OCI-LY3 (cell line): ENCODE measurements at regions not wholly inside any gene's neighbourhood (a gene's known extent, or its start where the extent isn't known, plus 50 kb on each side); places are given as distances from the start of the nearest gene placed in this dataset.

Experiments
- H2AFZ ChIP-seq: fragments of 200-600, 300-600 bp; shearing (Covaris generic); 2 replicates; pipeline ENCODE4 v1.6.0; 2014; ENCODE audit warnings: antibody characterized with exemption, low read depth, low read length
- H3K27ac ChIP-seq: fragments of 200-600, 300-600 bp; sonication (generic); 2 replicates; pipeline ENCODE4 v1.5.1; 2014; ENCODE audit warnings: mild to moderate bottlenecking, low read length, moderate library complexity, mixed read lengths
- H3K27me3 ChIP-seq: fragments of 200-600, 300-600 bp; sonication (generic); 2 replicates; pipeline ENCODE4 v1.6.1; 2014; ENCODE audit warnings: low read depth, low read length, mixed read lengths
- H3K36me3 ChIP-seq: fragments of 200-600, 300-600 bp; sonication (generic); replicated peaks from 2 replicates; pipeline ENCODE3; 2014; ENCODE audit warnings: low read depth, low read length, mixed read lengths
- H3K4me1 ChIP-seq: fragments of 300-600, 200-600 bp; sonication (generic); 2 replicates; pipeline ENCODE4 v1.6.1; 2014; ENCODE audit warnings: low read length, mixed read lengths
- H3K4me2 ChIP-seq: fragments of 200-600, 300-600 bp; sonication (generic); 2 replicates; pipeline ENCODE4 v1.6.1; 2014; ENCODE audit warnings: low read length, mixed read lengths
- H3K4me3 ChIP-seq: fragments of 300-600, 200-600 bp; sonication (generic); 2 replicates; pipeline ENCODE4 v1.5.1; 2014; ENCODE audit warnings: antibody characterized with exemption, mild to moderate bottlenecking, low read length, moderate library complexity
- H3K79me2 ChIP-seq: fragments of 300-600, 200-600 bp; shearing (Covaris generic); 2 replicates; pipeline ENCODE4 v1.6.1; 2014; ENCODE audit warnings: mild to moderate bottlenecking, low read length, mixed read lengths
- H3K9ac ChIP-seq: fragments of 300-600, 200-600 bp; shearing (Covaris generic); 2 replicates; pipeline ENCODE4 v1.6.0; 2014; ENCODE audit warnings: mild to moderate bottlenecking, low read length, moderate library complexity
- H3K9me3 ChIP-seq: fragments of 200-600, 300-600 bp; shearing (Covaris generic); 2 replicates; pipeline ENCODE4 v1.6.1; 2014; ENCODE audit warnings: low read length, mixed read lengths; ENCODE audit not compliant: insufficient read depth
- H4K20me1 ChIP-seq: fragments of 200-600, 300-600 bp; sonication (generic); 2 replicates; pipeline ENCODE4 v1.6.1; 2016; ENCODE audit warnings: low read length, mixed read lengths; ENCODE audit not compliant: insufficient read depth
- CTCF ChIP-seq: fragments of 200-600, 300-600 bp; sonication (generic); IDR thresholded peaks from 2 replicates; pipeline ENCODE4 v1.5.1; 2014; ENCODE audit warnings: antibody characterized with exemption, low read length, low read depth
- EZH2phosphoT487 ChIP-seq: fragments of 200-600 bp; shearing (Covaris generic); IDR thresholded peaks from 2 replicates; pipeline ENCODE4 v1.6.1; 2018; ENCODE audit warnings: antibody characterized with exemption, mixed run types, low read depth

DNA sequence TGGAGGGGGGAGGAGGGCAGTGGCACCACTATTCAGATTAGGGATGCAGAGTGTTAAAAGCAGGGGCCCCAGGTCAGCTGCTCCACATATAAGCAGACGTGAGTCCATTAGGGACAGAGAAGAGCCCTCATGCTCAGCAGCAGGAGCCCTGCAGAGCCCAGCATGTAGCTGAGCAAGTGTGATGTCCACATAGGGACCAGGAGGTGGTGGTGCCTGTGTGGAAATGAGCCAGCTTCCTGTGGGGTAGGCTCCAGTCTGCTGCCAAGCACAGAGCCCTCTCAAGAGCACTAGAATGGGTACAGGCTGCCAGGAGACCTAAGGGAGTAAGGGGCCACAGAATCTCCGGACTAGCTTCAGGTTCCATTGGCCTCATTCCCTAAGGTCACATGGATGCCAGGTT, 57.9 kb upstream of the MLN start:
- Histone ChIP-seq H3K4me1 (peaks cover 4% of the 10 kb centered on the region; the same call in 1 of the 2 replicates), H3K27ac (no peak overlapping the region), H3K9ac (no peak overlapping the region), H3K36me3 (no peaks in the 10 kb centered on the region), H2AFZ (no peak overlapping the region), H3K79me2 (no peaks in the 10 kb centered on the region), H3K4me3 (no peak overlapping the region), H4K20me1 (no peaks in the 10 kb centered on the region), H3K9me3 (no peaks in the 10 kb centered on the region), H3K4me2 (no peak overlapping the region), H3K27me3 (no peaks in the 10 kb centered on the region)
- no peak for TF ChIP-seq EZH2phosphoT487
- no peak for TF ChIP-seq CTCF

DNA sequence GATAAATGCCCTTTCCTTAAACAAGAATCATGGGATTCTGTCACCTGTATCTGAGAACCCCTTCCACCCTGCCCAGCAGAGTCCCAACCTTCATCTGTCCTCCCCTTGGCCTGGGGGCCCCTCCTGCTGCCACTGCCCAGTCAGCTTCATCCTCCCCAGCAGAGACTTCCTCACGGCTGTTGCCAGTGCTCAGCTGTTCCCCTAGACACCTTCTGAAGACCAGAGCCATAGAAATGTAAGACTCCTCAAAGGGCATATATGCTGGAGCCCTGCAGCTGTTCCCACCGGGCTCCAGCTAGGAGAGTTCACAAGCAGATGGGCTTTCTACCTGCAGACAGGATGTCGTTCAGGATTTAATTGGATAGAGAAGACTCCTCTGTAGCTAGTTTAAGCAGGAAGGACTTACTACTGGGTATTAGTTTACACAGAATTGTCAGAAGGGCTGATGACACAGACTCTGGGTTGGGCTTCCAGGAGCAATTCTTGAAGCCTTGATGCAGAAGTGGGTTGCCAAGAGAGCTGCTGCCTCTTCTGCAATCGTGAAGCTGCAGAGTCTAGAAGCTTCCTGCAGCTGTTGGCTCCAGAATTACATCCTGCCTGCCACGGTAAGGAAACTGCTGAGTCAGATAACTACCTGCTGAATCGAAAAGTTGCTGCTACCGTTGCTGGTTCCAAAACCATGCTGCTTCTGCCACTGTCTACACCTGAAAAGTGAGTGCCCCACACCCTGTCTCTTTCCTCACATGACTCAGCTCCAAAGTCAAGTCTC, 57.1 kb upstream of the MLN start:
- Histone ChIP-seq H3K4me2 (no peak overlapping the region), H3K4me3 (no peak overlapping the region), H4K20me1 (no peaks in the 10 kb centered on the region), H3K9me3 (no peaks in the 10 kb centered on the region), H3K36me3 (no peaks in the 10 kb centered on the region), H3K79me2 (no peaks in the 10 kb centered on the region), H2AFZ (no peak overlapping the region), H3K4me1 (peaks cover 4% of the 10 kb centered on the region; the same call in 1 of the 2 replicates), H3K27ac (no peak overlapping the region), H3K9ac (no peak overlapping the region), H3K27me3 (no peaks in the 10 kb centered on the region)
- no peak for TF ChIP-seq CTCF
- no peak for TF ChIP-seq EZH2phosphoT487

GRCh38 chr6:33860006-33860405, 56.2 kb upstream of the MLN start:
- Histone ChIP-seq H3K4me1 (peaks cover 4% of the 10 kb centered on the region; the same call in 1 of the 2 replicates), H4K20me1 (no peaks in the 10 kb centered on the region), H3K27me3 (no peaks in the 10 kb centered on the region), H3K4me2 (no peak overlapping the region), H3K9ac (no peak overlapping the region), H3K27ac (no peak overlapping the region), H3K36me3 (no peaks in the 10 kb centered on the region), H3K9me3 (no peaks in the 10 kb centered on the region), H3K79me2 (no peaks in the 10 kb centered on the region), H3K4me3 (no peak overlapping the region), H2AFZ (no peak overlapping the region)
- TF ChIP-seq CTCF (no peak), EZH2phosphoT487 (no peak)

DNA sequence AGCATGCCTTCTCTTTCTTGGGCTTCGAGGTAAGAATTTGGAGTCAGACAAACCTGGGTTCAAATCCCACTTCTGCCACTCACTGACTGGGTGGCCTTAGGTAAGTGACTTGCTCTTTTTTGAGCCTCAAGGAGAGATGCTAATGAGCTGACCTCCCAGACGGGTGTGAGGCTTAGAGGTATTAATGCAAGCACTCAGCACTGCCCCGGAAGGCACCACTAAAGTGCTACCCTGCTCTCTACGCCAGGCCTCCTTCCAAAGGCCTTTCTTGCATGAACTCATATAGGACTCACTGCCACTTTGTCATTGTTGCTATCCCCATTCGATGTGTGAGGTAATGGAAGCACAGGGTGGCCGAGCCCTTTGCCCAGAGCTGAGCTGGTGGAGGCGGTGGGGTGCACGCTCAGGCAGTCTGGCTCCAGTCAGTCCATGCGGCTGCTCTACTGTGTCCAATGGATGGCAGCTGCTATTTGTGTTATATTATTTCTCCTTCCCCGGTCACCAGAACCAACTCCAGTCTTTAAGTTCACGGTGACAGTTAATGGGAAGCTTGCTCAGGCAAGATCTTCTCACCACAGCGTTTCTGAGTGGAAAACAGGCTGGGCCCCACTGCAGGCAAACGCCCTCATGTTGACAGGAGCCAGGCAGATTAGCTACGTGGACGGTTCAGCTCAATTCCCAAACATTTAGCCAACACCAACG, 55.2 kb upstream of the MLN start:
- Histone ChIP-seq H2AFZ (no peak overlapping the region), H3K4me2 (no peak overlapping the region), H3K27ac (no peak overlapping the region), H3K9ac (no peak overlapping the region), H3K4me1 (peaks cover 4% of the 10 kb centered on the region; the same call in 1 of the 2 replicates), H3K79me2 (no peaks in the 10 kb centered on the region), H3K36me3 (no peaks in the 10 kb centered on the region), H4K20me1 (no peaks in the 10 kb centered on the region), H3K4me3 (no peak overlapping the region), H3K27me3 (no peaks in the 10 kb centered on the region), H3K9me3 (no peaks in the 10 kb centered on the region)
- TF ChIP-seq EZH2phosphoT487 (no peak), CTCF (no peak)
